OCI-LY7 (cell line): ENCODE measurements at regions not wholly inside any gene's neighbourhood (a gene's known extent, or its start where the extent isn't known, plus 50 kb on each side); places are given as distances from the start of the nearest gene placed in this dataset.

Source experiments
- BruUV-seq: library from RNA; stranded (reverse); fragments of 400-500 nt; replicated peaks from 2 replicates; lab custom pipeline; 2021; lab: Mats Ljungman, UMichigan
- CTCF ChIA-PET: fragments of 300-600 bp; sonication (Branson Sonifier 250); formaldehyde crosslinking; loops from one replicate; lab custom pipeline; 2022; ENCODE audit warnings: antibody characterized with exemption; ENCODE audit not compliant: unreplicated experiment; lab: Charles Lee
- POLR2A ChIA-PET: fragments of 300-600 bp; sonication (Branson Sonifier 250); formaldehyde crosslinking; loops from one replicate; lab custom pipeline; 2022; ENCODE audit warnings: antibody characterized with exemption; lab: Charles Lee
- DNase-seq: peaks from one replicate; pipeline ENCODE4 v3.0.0-alpha.2; 2015; ENCODE audit warnings: low spot score
- H2AFZ ChIP-seq: fragments of 200-600 bp; sonication (generic), shearing (Covaris generic); 2 replicates; pipeline ENCODE4 v1.6.1; 2014; ENCODE audit warnings: mild to moderate bottlenecking, antibody characterized with exemption, low read length, moderate library complexity
- H3K27ac ChIP-seq: fragments of 200-600 bp; sonication (generic); 2 replicates; pipeline ENCODE4 v1.5.1; 2014; ENCODE audit warnings: mixed run types, low read depth, mild to moderate bottlenecking, moderate library complexity, low read length, inconsistent platforms; ENCODE audit not compliant: poor library complexity, severe bottlenecking
- H3K36me3 ChIP-seq: fragments of 200-600 bp; sonication (generic); 2 replicates; pipeline ENCODE4 v1.6.1; 2014; ENCODE audit warnings: mild to moderate bottlenecking, antibody characterized with exemption, low read length, moderate library complexity, mixed read lengths; ENCODE audit not compliant: insufficient read depth
- H3K4me1 ChIP-seq: fragments of 200-600 bp; sonication (generic); 2 replicates; pipeline ENCODE4 v1.5.1; 2014; ENCODE audit warnings: mild to moderate bottlenecking, low read length; ENCODE audit not compliant: insufficient read depth, poor library complexity, severe bottlenecking
- H3K4me2 ChIP-seq: fragments of 200-600 bp; sonication (generic); 2 replicates; pipeline ENCODE4 v1.6.1; 2014; ENCODE audit warnings: mild to moderate bottlenecking, low read length
- H3K4me3 ChIP-seq: fragments of 200-600 bp; sonication (generic); 2 replicates; pipeline ENCODE4 v1.5.1; 2014; ENCODE audit warnings: mild to moderate bottlenecking, low read depth, low read length; ENCODE audit not compliant: poor library complexity, severe bottlenecking
- H3K79me2 ChIP-seq: fragments of 200-600 bp; sonication (generic); 2 replicates; pipeline ENCODE4 v1.6.1; 2016; ENCODE audit warnings: low read depth, mild to moderate bottlenecking, low read length, moderate library complexity, mixed read lengths; ENCODE audit not compliant: insufficient read depth
- H3K9me2 ChIP-seq: fragments of 200-600 bp; sonication (generic); 2 replicates; pipeline ENCODE4 v1.6.1; 2016; ENCODE audit warnings: mild to moderate bottlenecking, low read length, mixed read lengths; ENCODE audit not compliant: insufficient read depth
- H3K9me3 ChIP-seq: fragments of 200-600 bp; sonication (generic); 2 replicates; pipeline ENCODE4 v1.6.1; 2014; ENCODE audit warnings: mild to moderate bottlenecking, mixed run types, low read length, mixed read lengths
- H4K20me1 ChIP-seq: fragments of 200-600 bp; sonication (generic); 2 replicates; pipeline ENCODE4 v1.6.1; 2014; ENCODE audit warnings: mild to moderate bottlenecking, antibody characterized with exemption, low read length, moderate library complexity, mixed read lengths; ENCODE audit not compliant: insufficient read depth
- EZH2phosphoT487 ChIP-seq: fragments of 200-600 bp; sonication (generic); IDR thresholded peaks from 2 replicates; pipeline ENCODE4 v1.6.1; 2018; ENCODE audit warnings: low read depth, borderline replicate concordance, mild to moderate bottlenecking, mixed run types, antibody characterized with exemption, low read length, moderate library complexity, mixed read lengths
- intact Hi-C: fragments of 100-400 bp; cut with micrococcal nuclease; formaldehyde crosslinking; loops from one replicate; pipeline ENCODE4 v1.10.0; 2022; ENCODE audit not compliant: unreplicated experiment
- TF ChIP-seq, protein P1 (sequence below): fragments of 200-600 bp; sonication (generic); conservative IDR thresholded peaks from 2 replicates; pipeline ENCODE4 v1.5.1; 2014; ENCODE audit warnings: mild to moderate bottlenecking, antibody characterized with exemption, low read length, moderate library complexity, mixed read lengths

DNA sequence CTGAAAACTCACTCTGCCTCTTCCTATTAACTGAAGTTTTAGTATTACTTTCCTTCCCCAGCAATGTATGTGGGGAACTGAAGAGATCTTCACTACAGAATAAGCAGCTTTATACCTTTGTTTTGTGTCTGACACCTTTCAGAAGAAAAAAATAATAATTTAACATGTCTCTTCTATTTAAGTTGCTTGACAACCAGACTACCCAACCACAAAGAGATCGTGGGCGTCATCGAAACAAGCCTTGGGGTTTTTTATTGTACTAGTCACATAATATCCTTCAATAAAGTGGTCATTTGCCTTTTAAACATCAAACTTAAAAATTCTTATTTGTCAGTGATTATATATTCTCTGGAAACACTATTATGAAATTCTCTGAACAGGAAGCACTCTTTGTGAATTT lies 123.7 kb downstream of the CHD9NB start:
- Histone ChIP-seq H3K27ac (no peak overlapping the region), H3K9me2 (no peaks in the 10 kb centered on the region), H3K79me2 (no peaks in the 10 kb centered on the region), H4K20me1 (no peaks in the 10 kb centered on the region), H3K4me1 (no peaks in the 10 kb centered on the region), H3K4me2 (no peak overlapping the region), H3K4me3 (no peak overlapping the region), H3K9me3 (no peaks in the 10 kb centered on the region), H3K36me3 (no peaks in the 10 kb centered on the region), H2AFZ (no peak overlapping the region)
- ChIA-PET POLR2A (no interaction called here), CTCF (no interaction called here)
- no peak for DNase-seq
- intact Hi-C loops: loop anchor here (10.0 kb wide), 1 partner anchor 356 kb away; no protein-coding TSS in a partner anchor
- TF ChIP-seq EZH2phosphoT487: no peak
- TF ChIP-seq, protein P1, sequence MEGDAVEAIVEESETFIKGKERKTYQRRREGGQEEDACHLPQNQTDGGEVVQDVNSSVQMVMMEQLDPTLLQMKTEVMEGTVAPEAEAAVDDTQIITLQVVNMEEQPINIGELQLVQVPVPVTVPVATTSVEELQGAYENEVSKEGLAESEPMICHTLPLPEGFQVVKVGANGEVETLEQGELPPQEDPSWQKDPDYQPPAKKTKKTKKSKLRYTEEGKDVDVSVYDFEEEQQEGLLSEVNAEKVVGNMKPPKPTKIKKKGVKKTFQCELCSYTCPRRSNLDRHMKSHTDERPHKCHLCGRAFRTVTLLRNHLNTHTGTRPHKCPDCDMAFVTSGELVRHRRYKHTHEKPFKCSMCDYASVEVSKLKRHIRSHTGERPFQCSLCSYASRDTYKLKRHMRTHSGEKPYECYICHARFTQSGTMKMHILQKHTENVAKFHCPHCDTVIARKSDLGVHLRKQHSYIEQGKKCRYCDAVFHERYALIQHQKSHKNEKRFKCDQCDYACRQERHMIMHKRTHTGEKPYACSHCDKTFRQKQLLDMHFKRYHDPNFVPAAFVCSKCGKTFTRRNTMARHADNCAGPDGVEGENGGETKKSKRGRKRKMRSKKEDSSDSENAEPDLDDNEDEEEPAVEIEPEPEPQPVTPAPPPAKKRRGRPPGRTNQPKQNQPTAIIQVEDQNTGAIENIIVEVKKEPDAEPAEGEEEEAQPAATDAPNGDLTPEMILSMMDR: no peak
- BruUV-seq: no TSS peak

DNA sequence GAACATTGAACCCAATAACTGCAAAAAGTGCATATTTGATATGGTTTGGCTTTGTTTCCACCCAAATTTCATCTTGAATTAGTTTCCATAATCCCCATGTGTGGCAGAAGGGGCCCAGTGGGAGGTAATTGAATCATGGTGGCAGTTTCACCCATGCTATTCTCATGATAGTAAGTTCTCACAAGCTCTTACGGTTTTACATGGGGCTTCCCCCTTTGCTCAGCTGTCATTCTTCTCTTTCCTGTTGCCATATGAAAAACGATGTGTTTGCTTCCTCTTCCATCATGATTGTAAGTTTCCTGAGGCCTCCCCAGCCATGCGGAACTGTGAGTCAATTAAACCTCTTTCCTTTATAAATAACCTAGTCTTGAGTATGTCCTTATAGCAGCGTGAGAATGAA lies 127.6 kb downstream of the CHD9NB start:
- TF ChIP-seq EZH2phosphoT487: no peak
- TF ChIP-seq, protein P1: no peak
- H3K79me2 ChIP-seq: no peaks in the 10 kb centered on the region
- no peak overlapping the region for H3K4me2 ChIP-seq
- DNase-seq: no peak
- H3K9me3 ChIP-seq: no peaks in the 10 kb centered on the region
- BruUV-seq: no TSS peak
- no peak overlapping the region for H3K27ac ChIP-seq
- H3K4me1 ChIP-seq: no peaks in the 10 kb centered on the region
- H3K9me2 ChIP-seq: no peaks in the 10 kb centered on the region
- no peak overlapping the region for H3K4me3 ChIP-seq
- no peak overlapping the region for H2AFZ ChIP-seq
- intact Hi-C loops: loop anchor here (10.0 kb wide), 1 partner anchor 360 kb away; no protein-coding TSS in a partner anchor
- ChIA-PET CTCF (no interaction called here), POLR2A (no interaction called here)
- H4K20me1 ChIP-seq: no peaks in the 10 kb centered on the region
- no peaks in the 10 kb centered on the region for H3K36me3 ChIP-seq

DNA sequence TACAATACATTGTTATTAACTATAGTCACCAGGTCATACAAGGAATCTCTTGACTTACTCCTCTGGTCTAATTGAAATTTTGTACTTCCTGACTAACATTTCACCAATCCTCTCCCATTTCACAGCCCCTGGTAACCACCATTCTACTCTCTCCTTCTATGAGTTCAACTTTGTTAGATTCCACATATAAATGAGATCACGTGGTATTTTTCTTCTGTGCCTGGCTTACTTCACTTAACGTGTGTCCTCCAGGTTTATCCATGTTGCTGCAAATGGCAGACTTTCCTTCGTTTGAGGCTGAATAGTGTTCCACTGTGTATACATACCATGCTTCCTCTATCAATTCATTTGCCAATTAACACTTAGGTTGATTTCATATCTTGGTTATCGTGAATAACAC lies 128.5 kb downstream of the CHD9NB start:
- Histone ChIP-seq H2AFZ (no peak overlapping the region), H3K27ac (no peak overlapping the region), H4K20me1 (no peaks in the 10 kb centered on the region), H3K9me3 (no peaks in the 10 kb centered on the region), H3K4me1 (no peaks in the 10 kb centered on the region), H3K4me3 (no peak overlapping the region), H3K36me3 (no peaks in the 10 kb centered on the region), H3K79me2 (no peaks in the 10 kb centered on the region), H3K4me2 (no peak overlapping the region), H3K9me2 (no peaks in the 10 kb centered on the region)
- BruUV-seq: no TSS peak
- no peak for DNase-seq
- POLR2A ChIA-PET: no interaction called here
- intact Hi-C loops: loop anchor here (10.0 kb wide), 1 partner anchor 361 kb away; no protein-coding TSS in a partner anchor
- TF ChIP-seq, protein P1: no peak
- TF ChIP-seq EZH2phosphoT487: no peak
- CTCF ChIA-PET: no interaction called here
